HCT116 (cell line): ENCODE measurements at regions not wholly inside any gene's neighbourhood (a gene's known extent, or its start where the extent isn't known, plus 50 kb on each side); places are given as distances from the start of the nearest gene placed in this dataset.

Experiments
- ATAC-seq: fragments of 200-7000 bp; cut with Tn5 transposase; 2 replicates; pipeline ENCODE4 v1.9.1; 2020; ENCODE audit warnings: mild to moderate bottlenecking, moderate library complexity
- BruUV-seq: library from RNA; stranded (reverse); fragments of 400-500 nt; replicated peaks from 2 replicates; lab custom pipeline; 2021; lab: Mats Ljungman, UMichigan
- CTCF ChIA-PET: fragments of 300-600 bp; sonication (Branson Sonifier 250); formaldehyde crosslinking; loops from one replicate; lab custom pipeline; 2021; ENCODE audit warnings: antibody characterized with exemption; lab: Charles Lee
- POLR2A ChIA-PET: fragments of 300-600, 350-600 bp; sonication (Branson Sonifier 250); formaldehyde crosslinking; loops from one replicate; lab custom pipeline; 2021; ENCODE audit warnings: antibody characterized with exemption; lab: Charles Lee
- RAD21 ChIA-PET, 2 experiments: fragments of 300-600 bp; sonication (Branson Sonifier 250); formaldehyde crosslinking; loops; one replicate each; lab custom pipeline; 2023; ENCODE audit warnings: low total read pairs in 2 of 2; ENCODE audit not compliant: uncharacterized antibody in 2 of 2, unreplicated experiment in 2 of 2, low non-redundant PET in 1 of 2; lab: Charles Lee
- DNase-seq: peaks from one replicate; pipeline ENCODE4 v3.0.0-alpha.2; 2010; ENCODE audit warnings: low read depth, low spot score
- H2AFZ ChIP-seq: fragments of 200-600 bp; shearing (Covaris generic), sonication (generic); 2 replicates; pipeline ENCODE4 v1.6.1; 2017; ENCODE audit warnings: low read depth, mixed run types, mixed read lengths, antibody characterized with exemption, low read length; ENCODE audit not compliant: poor library complexity, severe bottlenecking
- H3K27ac ChIP-seq: 2 replicates; pipeline ENCODE4 v1.5.1; 2012; ENCODE audit warnings: low read depth, low read length
- H3K27me3 ChIP-seq: fragments of 200-600 bp; sonication (generic); 2 replicates; pipeline ENCODE4 v1.6.1; 2016; ENCODE audit warnings: mixed run types, low read length, mixed read lengths; ENCODE audit not compliant: insufficient read depth
- H3K36me3 ChIP-seq, 2 experiments: fragments of 200-500 bp in 1 of 2; fragments of 200-600 bp in 1 of 2; sonication (Bioruptor generic) in 1 of 2; sonication (generic) in 1 of 2; 2 replicates each; pipeline versions ENCODE4 v1.5.1 to v1.6.1; 2014 to 2016; ENCODE audit warnings: low read length in 2 of 2, inconsistent platforms in 1 of 2, mixed read lengths in 1 of 2, mixed run types in 1 of 2; ENCODE audit not compliant: insufficient read depth in 2 of 2, control insufficient read depth in 1 of 2
- H3K4me1 ChIP-seq, 2 experiments: fragments of 200-600 bp in 1 of 2; sonication (generic) in 1 of 2; 2 replicates each; pipeline versions ENCODE4 v1.5.1 to v1.6.1; 2012 to 2017; ENCODE audit warnings: low read length in 2 of 2, inconsistent platforms in 1 of 2, mild to moderate bottlenecking in 1 of 2, mixed read lengths in 1 of 2, mixed run types in 1 of 2, moderate library complexity in 1 of 2; ENCODE audit not compliant: insufficient read depth in 2 of 2, control insufficient read depth in 1 of 2
- H3K4me2 ChIP-seq: fragments of 200-600 bp; sonication (generic); 2 replicates; pipeline ENCODE4 v1.6.1; 2017; ENCODE audit warnings: mixed run types, low read length, mixed read lengths
- H3K4me3 ChIP-seq, 2 experiments: fragments of 200-600 bp in 1 of 2; sonication (generic) in 1 of 2; replicated peaks in 1 of 2; 2 replicates each; pipeline ENCODE4 v1.5.1; 2011 to 2016; ENCODE audit warnings: low read length in 2 of 2, control low read depth in 1 of 2, low read depth in 1 of 2, mild to moderate bottlenecking in 1 of 2, mixed read lengths in 1 of 2, mixed run types in 1 of 2
- H3K79me2 ChIP-seq: fragments of 200-600 bp; sonication (generic); 2 replicates; pipeline ENCODE4 v1.6.1; 2017; ENCODE audit warnings: mild to moderate bottlenecking, mixed run types, low read length, moderate library complexity, mixed read lengths; ENCODE audit not compliant: insufficient read depth
- H3K9ac ChIP-seq: fragments of 200-600 bp; sonication (generic); 2 replicates; pipeline ENCODE4 v1.6.1; 2016; ENCODE audit warnings: low read length, mixed read lengths
- H3K9me2 ChIP-seq: fragments of 200-600 bp; sonication (generic), shearing (Covaris generic); 2 replicates; pipeline ENCODE4 v1.6.1; 2017; ENCODE audit warnings: mixed run types, mild to moderate bottlenecking, moderate library complexity; ENCODE audit not compliant: insufficient read depth
- H3K9me3 ChIP-seq, 2 experiments: fragments of 200-500 bp in 1 of 2; fragments of 200-600 bp in 1 of 2; sonication (Bioruptor generic) in 1 of 2; sonication (generic) in 1 of 2; 2 replicates each; pipeline ENCODE4 v1.6.1; 2014 to 2017; ENCODE audit warnings: low read length in 2 of 2, mixed read lengths in 2 of 2, inconsistent platforms in 1 of 2, low read depth in 1 of 2, mild to moderate bottlenecking in 1 of 2, mixed run types in 1 of 2, moderate library complexity in 1 of 2; ENCODE audit not compliant: control insufficient read depth in 1 of 2, insufficient read depth in 1 of 2
- H4K20me1 ChIP-seq: fragments of 200-600 bp; sonication (generic), shearing (Covaris generic); 2 replicates; pipeline ENCODE4 v1.6.1; 2017; ENCODE audit warnings: mixed run types, mild to moderate bottlenecking, moderate library complexity; ENCODE audit not compliant: insufficient read depth
- ATF3 ChIP-seq: IDR thresholded peaks from 2 replicates; pipeline ENCODE4 v1.6.1; 2012
- CEBPB ChIP-seq: IDR thresholded peaks from 2 replicates; pipeline ENCODE4 v1.6.1; 2012; ENCODE audit warnings: low read depth
- EZH2phosphoT487 ChIP-seq: fragments of 200-600 bp; IDR thresholded peaks from 2 replicates; pipeline ENCODE4 v1.6.1; 2018; ENCODE audit warnings: antibody characterized with exemption, borderline replicate concordance
- REST ChIP-seq: IDR thresholded peaks from 2 replicates; pipeline ENCODE4 v1.6.1; 2012; ENCODE audit warnings: low read depth
- TCF7L2 ChIP-seq: IDR thresholded peaks from 2 replicates; pipeline ENCODE4 v1.7.0; 2011; ENCODE audit warnings: borderline replicate concordance, inconsistent platforms; ENCODE audit not compliant: insufficient read depth, insufficient read length; ENCODE audit errors: extremely low read depth
- YY1 ChIP-seq: IDR thresholded peaks from 2 replicates; pipeline ENCODE4 v1.6.1; 2011; ENCODE audit warnings: low read length, low read depth, moderate library complexity, mild to moderate bottlenecking; ENCODE audit not compliant: insufficient replicate concordance; ENCODE audit errors: extremely low read depth
- ZFX ChIP-seq: fragments of 450-650 bp; IDR thresholded peaks from 2 replicates; pipeline ENCODE4 v1.6.1; 2017
- intact Hi-C: fragments of 100-400 bp; cut with micrococcal nuclease; formaldehyde crosslinking; loops from 2 replicates; pipeline ENCODE4 v1.10.0; 2022

GRCh38 chr13:59236309-59236919, 927.3 kb downstream of the DIAPH3 start:
- H3K9me2 ChIP-seq: no peaks in the 10 kb centered on the region
- no peak overlapping the region for H3K4me3 ChIP-seq
- no peak overlapping the region for H3K4me2 ChIP-seq
- H3K79me2 ChIP-seq: no peaks in the 10 kb centered on the region
- H3K9me3 ChIP-seq: peaks cover 0 to 23% of the 10 kb centered on the region in 2 experiments; a peak in 1 of 4 replicates
- no TSS peak for BruUV-seq
- ChIA-PET RAD21 (no interaction called here), POLR2A (no interaction called here), CTCF (no interaction called here)
- no peaks in the 10 kb centered on the region for H3K27me3 ChIP-seq
- ATAC-seq (no peak), DNase-seq (no peak)
- H3K27ac ChIP-seq: no peak overlapping the region
- H3K9ac ChIP-seq: no peak overlapping the region
- H3K36me3 ChIP-seq: no peaks in the 10 kb centered on the region
- intact Hi-C loops: no loop called here
- no peaks in the 10 kb centered on the region for H4K20me1 ChIP-seq
- no peak overlapping the region for H2AFZ ChIP-seq
- no peaks in the 10 kb centered on the region for H3K4me1 ChIP-seq
- TF ChIP-seq REST (no peak), YY1 (no peak), TCF7L2 (no peak), EZH2phosphoT487 (no peak), ZFX (no peak), CEBPB (no peak), ATF3 (no peak)
